BE2C (cell line): ENCODE measurements at regions not wholly inside any gene's neighbourhood (a gene's known extent, or its start where the extent isn't known, plus 50 kb on each side); places are given as distances from the start of the nearest gene placed in this dataset.

Experiments
- DNase-seq: peaks from one replicate; pipeline ENCODE4 v3.0.0-alpha.2; 2020
- H3K27me3 ChIP-seq: fragments of 250-450 bp; sonication (Bioruptor Pico); 2 replicates; pipeline ENCODE4 v1.5.1; 2020; ENCODE audit warnings: mild to moderate bottlenecking
- H3K36me3 ChIP-seq: fragments of 250-450 bp; sonication (Bioruptor Pico); 2 replicates; pipeline ENCODE4 v1.5.1; 2020; ENCODE audit warnings: mild to moderate bottlenecking
- H3K4me1 ChIP-seq: fragments of 250-450 bp; sonication (Bioruptor Pico); 2 replicates; pipeline ENCODE4 v1.5.1; 2020
- H3K4me3 ChIP-seq: 2 replicates; pipeline ENCODE4 v1.5.1; 2011; ENCODE audit warnings: low read depth, low read length
- H3K9me3 ChIP-seq: fragments of 250-450 bp; sonication (Bioruptor Pico); 2 replicates; pipeline ENCODE4 v1.5.1; 2020
- TF ChIP-seq, protein P1 (sequence below): IDR thresholded peaks from 2 replicates; pipeline ENCODE4 v1.5.1; 2012; ENCODE audit warnings: mild to moderate bottlenecking, low read depth, low read length

DNA sequence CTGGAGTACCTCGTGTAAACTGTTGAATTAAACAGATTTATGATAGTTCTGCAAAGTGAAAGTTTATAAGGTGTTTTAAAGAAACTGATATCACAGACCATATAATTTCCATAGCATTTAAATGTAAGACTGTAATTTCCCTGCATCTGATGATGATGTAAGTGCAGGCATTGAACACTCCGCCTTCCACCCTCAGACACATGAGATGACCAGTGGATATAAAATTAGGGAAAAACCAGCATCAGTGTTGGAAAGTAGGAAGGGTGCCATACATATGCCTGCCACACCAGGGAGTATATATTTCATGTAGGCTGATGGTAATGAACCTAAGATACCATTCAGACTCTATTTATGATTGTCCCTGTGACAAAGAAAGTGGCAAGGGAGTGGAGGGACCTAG is 519.2 kb downstream of the ACTL7B start:
- Histone ChIP-seq H3K9me3 (no peaks in the 10 kb centered on the region), H3K4me1 (no peaks in the 10 kb centered on the region), H3K4me3 (no peak overlapping the region), H3K36me3 (no peaks in the 10 kb centered on the region), H3K27me3 (no peaks in the 10 kb centered on the region; the same call in 1 of the 2 replicates)
- TF ChIP-seq, protein P1, sequence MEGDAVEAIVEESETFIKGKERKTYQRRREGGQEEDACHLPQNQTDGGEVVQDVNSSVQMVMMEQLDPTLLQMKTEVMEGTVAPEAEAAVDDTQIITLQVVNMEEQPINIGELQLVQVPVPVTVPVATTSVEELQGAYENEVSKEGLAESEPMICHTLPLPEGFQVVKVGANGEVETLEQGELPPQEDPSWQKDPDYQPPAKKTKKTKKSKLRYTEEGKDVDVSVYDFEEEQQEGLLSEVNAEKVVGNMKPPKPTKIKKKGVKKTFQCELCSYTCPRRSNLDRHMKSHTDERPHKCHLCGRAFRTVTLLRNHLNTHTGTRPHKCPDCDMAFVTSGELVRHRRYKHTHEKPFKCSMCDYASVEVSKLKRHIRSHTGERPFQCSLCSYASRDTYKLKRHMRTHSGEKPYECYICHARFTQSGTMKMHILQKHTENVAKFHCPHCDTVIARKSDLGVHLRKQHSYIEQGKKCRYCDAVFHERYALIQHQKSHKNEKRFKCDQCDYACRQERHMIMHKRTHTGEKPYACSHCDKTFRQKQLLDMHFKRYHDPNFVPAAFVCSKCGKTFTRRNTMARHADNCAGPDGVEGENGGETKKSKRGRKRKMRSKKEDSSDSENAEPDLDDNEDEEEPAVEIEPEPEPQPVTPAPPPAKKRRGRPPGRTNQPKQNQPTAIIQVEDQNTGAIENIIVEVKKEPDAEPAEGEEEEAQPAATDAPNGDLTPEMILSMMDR, result no peak
- no peak for DNase-seq

DNA sequence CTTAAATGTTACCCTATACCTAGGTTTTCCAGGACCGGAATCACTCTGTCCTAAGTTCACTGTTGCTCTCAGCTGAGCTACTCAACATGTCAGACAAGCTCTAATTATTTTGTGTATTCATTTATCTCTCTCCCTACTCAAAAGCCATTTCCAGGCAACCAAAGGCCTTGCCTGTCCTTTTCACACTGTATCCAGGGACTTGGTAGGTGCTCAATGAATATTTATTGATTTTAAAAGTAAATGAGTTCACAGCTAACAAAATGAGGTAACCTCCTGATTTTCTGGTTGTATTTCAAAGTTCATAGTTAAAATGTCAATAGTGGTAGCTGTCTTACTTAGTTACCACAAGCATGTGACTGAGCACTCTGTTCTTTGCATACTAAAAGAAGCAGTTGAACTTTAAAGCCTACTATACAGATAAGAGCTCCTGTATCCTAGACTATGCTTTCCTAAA is 522.2 kb downstream of the ACTL7B start:
- no peak for DNase-seq
- H3K27me3 ChIP-seq, result no peaks in the 10 kb centered on the region; the same call in 1 of the 2 replicates
- H3K9me3 ChIP-seq, result no peaks in the 10 kb centered on the region
- no peaks in the 10 kb centered on the region for H3K36me3 ChIP-seq
- H3K4me3 ChIP-seq, result no peak overlapping the region
- TF ChIP-seq, protein P1, result no peak
- H3K4me1 ChIP-seq, result no peaks in the 10 kb centered on the region

DNA sequence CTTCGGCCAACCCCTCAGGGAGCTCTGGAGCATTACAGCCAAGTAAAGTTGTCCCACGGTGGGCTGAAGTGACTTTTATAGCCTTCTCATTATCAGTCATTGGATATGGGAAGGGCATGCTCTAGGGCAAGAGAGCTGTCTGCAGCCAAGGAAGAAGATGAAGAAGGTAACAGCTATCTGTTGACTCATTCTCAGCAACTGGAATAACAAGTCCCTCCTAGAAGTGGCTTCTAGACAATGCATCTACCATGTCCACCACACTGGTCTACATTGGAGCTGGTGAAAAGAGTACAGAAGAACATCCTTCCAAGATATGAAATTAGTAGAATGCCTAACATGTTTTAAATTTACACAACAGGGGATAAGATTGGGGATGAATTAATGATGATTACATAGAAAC is 524.2 kb downstream of the ACTL7B start:
- H3K4me1 ChIP-seq, result no peaks in the 10 kb centered on the region
- H3K27me3 ChIP-seq, result no peaks in the 10 kb centered on the region; the same call in 1 of the 2 replicates
- no peak overlapping the region for H3K4me3 ChIP-seq
- no peaks in the 10 kb centered on the region for H3K36me3 ChIP-seq
- no peaks in the 10 kb centered on the region for H3K9me3 ChIP-seq
- TF ChIP-seq, protein P1, result no peak
- DNase-seq, result no peak

DNA sequence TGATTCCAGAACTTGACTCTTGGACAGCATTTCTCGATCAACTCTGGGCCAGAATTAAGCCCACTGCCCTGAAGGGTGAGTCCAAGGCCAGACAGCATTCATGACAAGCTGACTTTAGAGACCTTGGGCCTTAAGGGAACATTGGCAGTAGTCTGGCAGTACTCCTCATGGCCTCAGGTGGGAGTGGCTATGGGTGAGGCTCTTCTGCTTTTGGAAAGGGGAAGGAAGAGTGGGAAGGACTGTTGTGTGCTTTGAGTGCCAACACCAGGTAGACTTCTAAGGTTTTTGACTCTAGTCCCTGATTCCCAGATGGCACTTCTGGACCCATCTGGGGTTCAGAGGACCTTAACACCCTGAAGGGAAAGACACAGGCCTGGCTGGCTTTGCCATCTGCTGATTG is 530.4 kb downstream of the ACTL7B start:
- TF ChIP-seq, protein P1, result no peak
- no peak overlapping the region for H3K4me3 ChIP-seq
- no peak for DNase-seq
- H3K27me3 ChIP-seq, result no peaks in the 10 kb centered on the region
- H3K4me1 ChIP-seq, result no peaks in the 10 kb centered on the region
- no peaks in the 10 kb centered on the region for H3K36me3 ChIP-seq
- H3K9me3 ChIP-seq, result no peaks in the 10 kb centered on the region

DNA sequence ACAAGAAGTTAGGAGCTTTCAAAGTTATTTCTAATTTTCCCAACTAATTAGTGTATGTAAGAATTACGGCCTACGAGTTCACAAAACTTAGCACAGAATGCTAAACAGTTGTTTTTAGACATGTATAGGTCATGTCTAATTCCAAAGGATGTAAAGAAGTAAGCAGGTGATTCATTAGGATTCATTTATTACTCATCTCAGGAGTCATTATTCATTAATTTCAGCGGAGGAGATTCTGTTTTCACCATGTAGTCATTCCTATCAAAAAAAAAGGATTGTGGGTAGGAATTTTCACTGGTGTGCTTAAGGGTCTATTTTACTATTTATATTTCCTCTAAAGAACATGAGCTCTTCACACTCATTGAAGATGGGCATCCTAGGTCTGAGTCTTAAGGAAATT is 532.2 kb downstream of the ACTL7B start:
- no peaks in the 10 kb centered on the region for H3K9me3 ChIP-seq
- H3K36me3 ChIP-seq, result no peaks in the 10 kb centered on the region
- H3K4me1 ChIP-seq, result no peaks in the 10 kb centered on the region
- no peak for DNase-seq
- TF ChIP-seq, protein P1, result no peak
- H3K27me3 ChIP-seq, result no peaks in the 10 kb centered on the region
- no peak overlapping the region for H3K4me3 ChIP-seq

DNA sequence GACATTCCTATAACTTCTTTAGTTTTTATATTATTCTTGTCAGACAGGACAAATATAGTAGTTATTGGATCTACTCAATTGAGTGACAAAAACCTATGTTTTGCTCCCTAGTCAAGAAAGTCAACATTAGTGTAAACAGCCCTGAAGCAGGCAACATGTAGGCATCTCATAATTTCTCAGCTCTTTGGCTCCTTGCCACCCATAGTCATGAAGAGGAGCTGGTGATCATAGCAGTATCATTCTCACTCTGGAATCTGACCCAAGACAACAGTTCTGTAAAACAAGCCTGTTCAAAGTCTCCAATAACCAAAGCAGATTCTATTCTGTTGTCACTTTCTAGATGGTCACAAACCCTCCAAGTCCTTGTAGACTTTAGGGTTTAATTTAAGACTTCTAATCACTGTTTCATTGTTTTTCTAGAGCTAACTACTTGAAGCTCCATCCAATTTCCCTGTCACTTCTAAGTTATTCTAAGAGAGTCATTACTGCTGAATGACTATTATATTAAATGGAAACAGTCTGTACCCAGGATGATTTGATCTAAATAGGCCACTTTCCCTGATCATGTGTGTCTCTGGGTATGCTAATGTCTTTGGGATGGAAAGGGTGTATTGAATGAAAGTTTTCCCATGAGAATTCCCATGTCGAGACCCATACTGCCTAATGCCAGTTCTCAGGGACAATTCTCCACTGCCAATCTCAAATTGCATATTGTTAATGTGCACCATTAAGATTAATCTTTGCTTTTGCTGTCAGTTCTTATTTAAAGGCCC is 533.3 kb downstream of the ACTL7B start:
- Histone ChIP-seq H3K9me3 (no peaks in the 10 kb centered on the region), H3K27me3 (no peaks in the 10 kb centered on the region), H3K4me1 (no peaks in the 10 kb centered on the region), H3K4me3 (no peak overlapping the region), H3K36me3 (no peaks in the 10 kb centered on the region)
- DNase-seq, result no peak
- TF ChIP-seq, protein P1, result no peak
